LNCaP clone FGC (cell line): ENCODE measurements at regions not wholly inside any gene's neighbourhood (a gene's known extent, or its start where the extent isn't known, plus 50 kb on each side); places are given as distances from the start of the nearest gene placed in this dataset.
"Not testable (repeated sequence)": the region's sequence is repeated elsewhere in the genome, so short reads cannot be mapped to it uniquely, and the experiment has no call there.

Experiments
- DNase-seq: peaks from one replicate; pipeline ENCODE4 v3.0.0-alpha.2; 2011; ENCODE audit warnings: low read depth
- H3K4me3 ChIP-seq: 2 replicates; pipeline ENCODE4 v1.5.1; 2011; ENCODE audit warnings: mild to moderate bottlenecking, low read depth, low read length, control low read depth
- TF ChIP-seq, protein P1 (sequence below): IDR thresholded peaks from 2 replicates; pipeline ENCODE4 v1.5.1; 2012; ENCODE audit warnings: mild to moderate bottlenecking; ENCODE audit not compliant: control insufficient read depth, insufficient read depth; ENCODE audit errors: extremely low read depth

DNA sequence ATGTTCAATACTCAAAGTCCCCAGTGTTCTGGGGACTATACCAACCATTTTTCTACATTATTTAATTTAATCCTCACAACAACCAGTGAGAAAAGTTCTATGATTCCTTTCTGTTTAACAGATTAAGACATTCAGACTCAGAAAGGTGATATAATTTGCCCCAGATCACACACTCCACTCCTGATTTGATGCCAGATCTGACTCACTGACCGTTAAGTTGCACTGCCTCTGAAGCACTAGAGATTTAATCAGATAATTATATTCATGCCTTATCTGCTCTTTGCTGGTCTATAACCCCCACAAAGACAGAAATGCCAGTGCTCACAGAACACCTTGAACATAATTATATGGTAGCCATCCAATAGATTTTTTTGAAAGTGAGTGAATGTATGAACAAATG, 501.0 kb downstream of the IGSF11 start:
- H3K4me3 ChIP-seq: no peak overlapping the region
- TF ChIP-seq, protein P1, sequence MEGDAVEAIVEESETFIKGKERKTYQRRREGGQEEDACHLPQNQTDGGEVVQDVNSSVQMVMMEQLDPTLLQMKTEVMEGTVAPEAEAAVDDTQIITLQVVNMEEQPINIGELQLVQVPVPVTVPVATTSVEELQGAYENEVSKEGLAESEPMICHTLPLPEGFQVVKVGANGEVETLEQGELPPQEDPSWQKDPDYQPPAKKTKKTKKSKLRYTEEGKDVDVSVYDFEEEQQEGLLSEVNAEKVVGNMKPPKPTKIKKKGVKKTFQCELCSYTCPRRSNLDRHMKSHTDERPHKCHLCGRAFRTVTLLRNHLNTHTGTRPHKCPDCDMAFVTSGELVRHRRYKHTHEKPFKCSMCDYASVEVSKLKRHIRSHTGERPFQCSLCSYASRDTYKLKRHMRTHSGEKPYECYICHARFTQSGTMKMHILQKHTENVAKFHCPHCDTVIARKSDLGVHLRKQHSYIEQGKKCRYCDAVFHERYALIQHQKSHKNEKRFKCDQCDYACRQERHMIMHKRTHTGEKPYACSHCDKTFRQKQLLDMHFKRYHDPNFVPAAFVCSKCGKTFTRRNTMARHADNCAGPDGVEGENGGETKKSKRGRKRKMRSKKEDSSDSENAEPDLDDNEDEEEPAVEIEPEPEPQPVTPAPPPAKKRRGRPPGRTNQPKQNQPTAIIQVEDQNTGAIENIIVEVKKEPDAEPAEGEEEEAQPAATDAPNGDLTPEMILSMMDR: no peak
- DNase-seq: no peak

DNA sequence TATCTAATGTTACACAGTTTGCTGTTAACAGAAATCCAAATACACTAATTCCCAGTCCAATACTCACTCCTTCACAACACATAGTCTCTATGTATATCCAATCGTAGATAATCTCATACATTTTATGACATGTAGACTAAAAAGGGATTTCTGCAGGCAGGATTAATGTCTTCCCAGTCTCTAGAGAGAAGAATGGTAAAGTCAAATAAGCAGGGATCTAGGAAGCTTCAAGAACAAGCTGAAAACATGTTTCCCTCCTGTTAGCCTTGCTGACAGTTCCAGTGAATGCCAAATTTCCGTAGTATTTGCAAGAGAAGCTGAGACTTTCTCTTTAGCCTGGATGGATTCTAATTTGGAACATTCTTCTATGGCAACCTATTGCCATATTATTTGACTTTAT, 500.1 kb downstream of the IGSF11 start:
- TF ChIP-seq, protein P1: no peak
- DNase-seq: no peak
- no peak overlapping the region for H3K4me3 ChIP-seq

DNA sequence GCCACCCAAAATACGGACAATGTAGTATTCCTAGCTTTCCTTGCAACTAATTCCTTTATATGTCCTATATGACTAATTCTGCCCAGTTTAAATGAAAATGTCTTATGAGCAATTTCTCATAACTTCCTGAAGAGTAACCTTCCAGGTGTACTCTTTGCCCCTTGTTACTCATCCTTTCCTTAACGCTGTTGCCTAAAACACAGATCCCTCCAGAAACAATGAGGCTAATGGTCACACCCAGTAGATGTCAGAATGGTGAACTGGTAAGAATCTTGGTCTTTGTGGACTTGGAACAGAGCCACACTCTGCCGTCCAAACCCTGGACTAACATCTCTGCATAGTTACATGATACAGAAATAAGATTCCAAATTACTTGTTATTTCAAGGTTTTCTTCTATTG, 497.9 kb downstream of the IGSF11 start:
- no peak for DNase-seq
- TF ChIP-seq, protein P1: no peak
- H3K4me3 ChIP-seq: no peak overlapping the region

DNA sequence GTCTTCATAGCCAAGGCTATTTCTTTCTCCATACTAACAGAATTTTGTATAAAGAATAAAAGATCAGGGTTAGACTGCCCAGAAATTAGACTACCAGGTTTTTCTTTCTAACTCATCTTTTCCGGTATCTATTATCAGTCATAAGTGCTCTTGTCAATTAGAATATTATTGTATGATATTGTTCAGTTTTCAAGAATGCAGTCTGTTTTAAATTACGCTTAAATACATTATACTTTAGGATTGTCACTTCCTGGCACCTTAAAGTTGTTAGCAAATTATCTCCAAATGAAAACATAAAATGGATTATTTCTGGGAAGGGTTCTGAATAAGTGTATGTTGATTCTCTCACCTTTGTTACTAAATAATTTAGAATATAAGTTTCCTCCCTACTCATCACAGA, 497.2 kb downstream of the IGSF11 start:
- DNase-seq: no peak
- no peak overlapping the region for H3K4me3 ChIP-seq
- TF ChIP-seq, protein P1: no peak

DNA sequence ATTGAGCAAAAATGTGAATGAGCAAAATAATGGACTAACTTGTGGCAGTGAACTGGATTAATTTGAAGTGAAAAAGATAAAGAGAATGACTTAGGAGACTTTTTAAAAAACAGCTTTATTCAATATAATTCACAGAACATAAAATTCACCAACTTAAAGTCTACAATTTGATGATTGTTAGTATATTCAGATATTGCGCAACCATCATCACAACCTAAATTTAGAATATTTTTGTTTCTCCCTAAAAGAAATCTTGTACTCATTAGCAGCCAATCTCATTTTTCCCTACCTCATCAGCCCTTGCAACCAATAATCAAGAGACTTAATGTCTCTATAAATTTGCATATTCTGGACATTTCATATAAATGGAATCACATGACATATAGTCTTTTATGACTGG, 496.5 kb downstream of the IGSF11 start:
- TF ChIP-seq, protein P1: no peak
- no peak overlapping the region for H3K4me3 ChIP-seq
- no peak for DNase-seq

DNA sequence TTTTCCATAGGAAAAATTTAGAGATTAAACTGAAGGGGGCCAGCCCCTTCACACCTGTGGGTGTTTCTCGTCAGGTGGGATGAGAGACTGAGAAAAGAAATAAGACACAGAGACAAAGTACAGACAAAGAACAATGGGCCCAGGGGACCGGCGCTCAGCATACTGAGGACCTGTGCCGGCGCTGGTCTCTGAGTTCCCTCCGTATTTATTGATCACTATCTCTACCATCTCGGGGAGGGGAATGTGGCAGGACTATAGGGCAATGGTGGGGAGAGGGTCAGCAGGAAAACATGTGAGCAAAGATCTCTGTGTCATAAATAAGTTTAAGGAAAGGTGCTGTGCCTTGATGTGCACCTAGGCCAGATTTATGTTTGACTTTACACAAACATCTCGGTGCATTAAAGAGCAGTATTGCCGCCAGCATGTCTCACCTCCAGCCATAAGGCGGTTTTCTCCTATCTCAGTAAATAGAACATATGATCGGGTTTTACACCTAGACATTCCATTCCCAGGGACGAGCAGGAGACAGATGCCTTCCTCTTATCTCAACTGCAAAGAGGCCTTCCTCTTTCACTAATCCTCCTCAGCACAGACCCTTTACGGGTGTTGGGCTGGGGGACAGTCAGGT, 494.7 kb downstream of the IGSF11 start:
- not testable (repeated sequence) for H3K4me3 ChIP-seq, DNase-seq

DNA sequence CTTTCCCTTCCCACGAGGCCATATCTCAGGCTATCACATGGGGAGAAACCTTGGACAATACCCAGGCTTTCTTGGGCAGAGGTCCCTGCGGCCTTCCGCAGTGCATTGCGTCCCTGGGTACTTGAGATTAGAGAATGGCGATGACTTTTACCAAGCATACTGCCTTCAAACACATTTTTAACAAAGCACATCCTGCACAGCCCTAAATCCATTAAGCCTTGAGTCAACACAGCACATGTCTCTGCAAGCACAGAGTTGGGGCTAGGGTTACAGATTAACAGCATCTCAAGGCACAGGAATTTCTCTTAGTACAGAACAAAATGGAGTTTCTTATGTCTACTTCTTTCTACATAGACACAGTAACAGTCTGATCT, 494.2 kb downstream of the IGSF11 start:
- DNase-seq, H3K4me3 ChIP-seq: not testable (repeated sequence)

DNA sequence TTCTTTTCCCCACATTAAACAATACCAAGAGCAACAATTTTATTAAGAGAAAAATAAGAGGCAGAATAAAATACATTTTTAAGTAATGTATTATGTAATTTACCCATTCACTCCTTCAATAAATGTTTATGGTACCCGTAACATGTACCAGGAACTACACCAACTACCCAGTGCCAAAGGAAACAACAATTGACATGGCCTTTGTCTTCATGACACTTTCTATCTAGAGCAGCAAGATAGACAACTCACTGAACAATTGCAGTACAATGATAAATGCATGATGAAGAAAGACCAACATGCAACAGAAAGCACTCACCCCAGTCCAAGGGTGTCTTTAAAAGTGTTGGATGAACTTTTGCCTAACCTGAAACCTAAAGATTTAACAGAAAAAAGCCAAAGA, 493.8 kb downstream of the IGSF11 start:
- TF ChIP-seq, protein P1: no peak
- H3K4me3 ChIP-seq: no peak overlapping the region
- no peak for DNase-seq
